ENCODE measurements at regions not wholly inside any gene's neighbourhood (a gene's known extent, or its start where the extent isn't known, plus 50 kb on each side); places are given as distances from the start of the nearest gene placed in this dataset.

- TF ChIP-seq ZNF274 (IDR thresholded peaks at IDR 0.05; ENCODE audit: low read depth, low read length), result no peak
- no peak for TF ChIP-seq YY1 (IDR thresholded peaks at IDR 0.05; ENCODE audit: insufficient read depth, insufficient read length)
Measured at GRCh38 chr9:10957878-10958277, 345.1 kb upstream of the PTPRD start.
